ENCODE measurements at regions not wholly inside any gene's neighbourhood (a gene's known extent, or its start where the extent isn't known, plus 50 kb on each side); places are given as distances from the start of the nearest gene placed in this dataset.

DNA sequence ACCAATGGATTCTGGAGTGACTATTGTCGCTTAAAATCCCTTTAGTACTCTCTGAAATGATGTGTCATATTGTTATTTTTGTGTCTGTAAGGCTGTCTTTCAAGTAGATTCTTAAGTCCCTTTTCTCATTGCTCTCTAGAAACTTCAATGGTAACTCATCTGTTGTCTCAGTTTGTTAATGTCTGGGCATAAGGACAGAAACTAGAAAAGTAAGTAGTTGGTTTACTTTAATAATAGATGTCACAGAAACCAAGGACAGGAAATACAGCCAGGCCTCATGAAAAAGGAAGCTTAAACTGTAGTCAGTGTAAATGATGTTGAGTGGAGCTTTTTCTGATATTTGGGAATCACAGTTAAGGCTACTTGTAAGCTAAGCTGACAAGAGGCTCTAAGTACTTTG, 730.2 kb upstream of the DPPA4 start:
- Histone ChIP-seq H3K27ac (peak overlapping the region; percentile 10; the same call in 1 of the 2 replicates), H3K9ac (no peak overlapping the region), H4K20me1 (ENCODE audit: insufficient read depth) (no peaks in the 10 kb centered on the region), H3K4me1 (ENCODE audit: low read depth, poor library complexity, severe bottlenecking) (peaks cover 26% of the 10 kb centered on the region), H3K36me3 (ENCODE audit: insufficient read depth) (no peaks in the 10 kb centered on the region), H2AFZ (ENCODE audit: low read depth) (no peak overlapping the region), H3K4me3 (IDR thresholded peaks at IDR 0.05; ENCODE audit: insufficient read depth, low read depth, low read length) (no peak overlapping the region), H3K27me3 (ENCODE audit: insufficient read depth, low read depth) (no peaks in the 10 kb centered on the region), H3K79me2 (ENCODE audit: insufficient read depth, low read depth) (no peaks in the 10 kb centered on the region), H3K4me2 (0 out of 2 replicates have a peak overlapping the region, but pooled peaks have one; percentile 4)
- TF ChIP-seq, protein P1, sequence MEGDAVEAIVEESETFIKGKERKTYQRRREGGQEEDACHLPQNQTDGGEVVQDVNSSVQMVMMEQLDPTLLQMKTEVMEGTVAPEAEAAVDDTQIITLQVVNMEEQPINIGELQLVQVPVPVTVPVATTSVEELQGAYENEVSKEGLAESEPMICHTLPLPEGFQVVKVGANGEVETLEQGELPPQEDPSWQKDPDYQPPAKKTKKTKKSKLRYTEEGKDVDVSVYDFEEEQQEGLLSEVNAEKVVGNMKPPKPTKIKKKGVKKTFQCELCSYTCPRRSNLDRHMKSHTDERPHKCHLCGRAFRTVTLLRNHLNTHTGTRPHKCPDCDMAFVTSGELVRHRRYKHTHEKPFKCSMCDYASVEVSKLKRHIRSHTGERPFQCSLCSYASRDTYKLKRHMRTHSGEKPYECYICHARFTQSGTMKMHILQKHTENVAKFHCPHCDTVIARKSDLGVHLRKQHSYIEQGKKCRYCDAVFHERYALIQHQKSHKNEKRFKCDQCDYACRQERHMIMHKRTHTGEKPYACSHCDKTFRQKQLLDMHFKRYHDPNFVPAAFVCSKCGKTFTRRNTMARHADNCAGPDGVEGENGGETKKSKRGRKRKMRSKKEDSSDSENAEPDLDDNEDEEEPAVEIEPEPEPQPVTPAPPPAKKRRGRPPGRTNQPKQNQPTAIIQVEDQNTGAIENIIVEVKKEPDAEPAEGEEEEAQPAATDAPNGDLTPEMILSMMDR (conservative IDR thresholded peaks at IDR 0.05; ENCODE audit: low read depth, low read length): no peak

DNA sequence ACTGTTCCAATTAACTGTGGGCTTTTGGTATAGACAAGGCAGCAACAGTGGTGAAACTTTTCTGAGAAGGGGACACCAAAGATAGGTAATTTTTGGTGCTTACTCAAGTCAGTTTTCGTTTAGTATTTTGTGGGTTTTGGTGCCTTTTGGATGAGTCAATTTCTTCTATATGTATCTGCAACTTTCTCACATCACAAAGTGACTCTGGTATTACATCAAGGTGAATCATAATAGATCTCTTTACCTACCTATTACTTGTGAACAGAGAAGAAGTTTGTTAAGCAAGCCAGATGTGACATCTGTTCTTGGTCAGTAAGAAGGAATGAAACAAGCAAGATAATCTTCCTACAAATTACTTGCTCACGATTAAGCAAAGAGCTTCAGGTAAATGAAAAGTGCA, 732.4 kb upstream of the DPPA4 start:
- peaks cover 26% of the 10 kb centered on the region for H3K4me1 ChIP-seq (ENCODE audit: low read depth, poor library complexity, severe bottlenecking)
- TF ChIP-seq, protein P1 (conservative IDR thresholded peaks at IDR 0.05; ENCODE audit: low read depth, low read length): no peak
- H3K79me2 ChIP-seq (ENCODE audit: insufficient read depth, low read depth): no peaks in the 10 kb centered on the region
- no peak overlapping the region for H3K9ac ChIP-seq
- H3K4me3 ChIP-seq (IDR thresholded peaks at IDR 0.05; ENCODE audit: insufficient read depth, low read depth, low read length): no peak overlapping the region
- H3K27me3 ChIP-seq (ENCODE audit: insufficient read depth, low read depth): no peaks in the 10 kb centered on the region
- H2AFZ ChIP-seq (ENCODE audit: low read depth): no peak overlapping the region
- H3K4me2 ChIP-seq: peak overlapping the region; percentile 2; the same call in 1 of the 2 replicates
- no peaks in the 10 kb centered on the region for H4K20me1 ChIP-seq (ENCODE audit: insufficient read depth)
- peak overlapping the region; percentile 40; the same call in 1 of the 2 replicates for H3K27ac ChIP-seq
- H3K36me3 ChIP-seq (ENCODE audit: insufficient read depth): no peaks in the 10 kb centered on the region

DNA sequence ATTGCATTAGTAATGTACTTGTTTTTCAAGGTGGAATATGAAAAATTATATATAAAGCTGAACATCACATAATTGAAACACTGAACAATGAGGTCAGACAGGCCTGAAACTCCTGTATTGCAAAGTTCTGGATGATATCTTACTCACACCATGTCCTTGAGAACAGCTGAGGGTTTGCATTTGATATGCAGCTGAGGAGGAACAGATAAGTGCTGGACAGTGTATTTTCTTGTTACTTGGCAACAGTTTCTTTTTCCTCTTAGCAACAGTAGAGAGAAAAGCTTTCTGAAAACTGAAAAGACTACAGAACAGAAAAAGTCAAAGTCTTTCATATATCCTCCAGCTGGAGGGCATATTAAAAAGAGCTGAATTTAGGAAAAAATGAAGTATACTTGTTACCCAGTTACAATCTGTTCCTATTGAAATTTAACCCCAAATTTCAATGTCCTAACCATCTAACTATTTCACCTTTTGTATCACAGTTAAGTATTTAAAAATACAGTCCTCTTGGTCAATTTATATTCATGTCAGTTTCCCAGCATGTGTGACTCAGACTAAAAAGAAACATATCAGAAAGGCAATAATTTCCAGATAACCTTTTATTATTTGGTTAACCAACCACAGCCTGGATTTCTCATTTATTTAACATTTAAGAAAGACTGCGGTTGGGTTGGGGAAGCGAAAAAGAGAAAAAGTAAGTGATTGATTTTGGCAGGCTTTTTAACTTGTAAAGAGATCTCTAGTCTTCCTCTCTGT, 733.0 kb upstream of the DPPA4 start:
- Histone ChIP-seq H2AFZ (ENCODE audit: low read depth) (no peak overlapping the region), H3K36me3 (ENCODE audit: insufficient read depth) (no peaks in the 10 kb centered on the region), H4K20me1 (ENCODE audit: insufficient read depth) (no peaks in the 10 kb centered on the region), H3K79me2 (ENCODE audit: insufficient read depth, low read depth) (no peaks in the 10 kb centered on the region), H3K9ac (no peak overlapping the region), H3K4me1 (ENCODE audit: low read depth, poor library complexity, severe bottlenecking) (peaks cover 26% of the 10 kb centered on the region), H3K4me2 (peak overlapping the region; percentile 2; the same call in 1 of the 2 replicates), H3K27me3 (ENCODE audit: insufficient read depth, low read depth) (no peaks in the 10 kb centered on the region), H3K4me3 (IDR thresholded peaks at IDR 0.05; ENCODE audit: insufficient read depth, low read depth, low read length) (no peak overlapping the region), H3K27ac (peak overlapping the region; percentile 40; the same call in 1 of the 2 replicates)
- TF ChIP-seq, protein P1 (conservative IDR thresholded peaks at IDR 0.05; ENCODE audit: low read depth, low read length): no peak

DNA sequence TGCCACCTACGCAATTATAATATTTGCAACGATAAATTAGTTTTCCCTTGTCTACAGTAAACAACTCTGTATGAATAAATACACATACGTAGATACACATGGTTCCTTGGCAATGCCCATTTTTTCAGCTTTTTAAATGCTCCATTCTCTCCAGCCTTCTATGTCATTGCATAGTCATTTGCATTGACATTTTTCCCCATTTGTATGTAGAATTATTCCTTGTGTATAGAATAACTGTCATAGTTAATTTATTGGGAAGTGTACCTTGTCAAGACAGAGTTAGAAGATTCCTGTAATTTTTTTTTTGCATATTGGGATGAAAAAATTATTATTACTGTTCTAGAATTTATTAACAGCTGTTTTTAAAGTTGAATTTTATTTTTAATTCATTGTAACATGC, 736.7 kb upstream of the DPPA4 start:
- Histone ChIP-seq H3K36me3 (ENCODE audit: insufficient read depth) (no peaks in the 10 kb centered on the region), H4K20me1 (ENCODE audit: insufficient read depth) (no peaks in the 10 kb centered on the region), H3K4me1 (ENCODE audit: low read depth, poor library complexity, severe bottlenecking) (peaks cover 16% of the 10 kb centered on the region), H3K27me3 (ENCODE audit: insufficient read depth, low read depth) (no peaks in the 10 kb centered on the region), H3K9ac (no peak overlapping the region), H3K4me2 (no peak overlapping the region), H3K79me2 (ENCODE audit: insufficient read depth, low read depth) (no peaks in the 10 kb centered on the region), H2AFZ (ENCODE audit: low read depth) (no peak overlapping the region), H3K4me3 (IDR thresholded peaks at IDR 0.05; ENCODE audit: insufficient read depth, low read depth, low read length) (no peak overlapping the region), H3K27ac (no peak overlapping the region)
- TF ChIP-seq, protein P1 (conservative IDR thresholded peaks at IDR 0.05; ENCODE audit: low read depth, low read length): no peak
